H1 (cell line): ENCODE measurements at regions not wholly inside any gene's neighbourhood (a gene's known extent, or its start where the extent isn't known, plus 50 kb on each side); places are given as distances from the start of the nearest gene placed in this dataset.

Experiments used
- PHF8 ChIP-seq: fragments of 200-600 bp; sonication (generic); conservative IDR thresholded peaks from 2 replicates; pipeline ENCODE4 v1.7.1; 2012; ENCODE audit warnings: low read depth, mild to moderate bottlenecking, inconsistent platforms, low read length, moderate library complexity

DNA sequence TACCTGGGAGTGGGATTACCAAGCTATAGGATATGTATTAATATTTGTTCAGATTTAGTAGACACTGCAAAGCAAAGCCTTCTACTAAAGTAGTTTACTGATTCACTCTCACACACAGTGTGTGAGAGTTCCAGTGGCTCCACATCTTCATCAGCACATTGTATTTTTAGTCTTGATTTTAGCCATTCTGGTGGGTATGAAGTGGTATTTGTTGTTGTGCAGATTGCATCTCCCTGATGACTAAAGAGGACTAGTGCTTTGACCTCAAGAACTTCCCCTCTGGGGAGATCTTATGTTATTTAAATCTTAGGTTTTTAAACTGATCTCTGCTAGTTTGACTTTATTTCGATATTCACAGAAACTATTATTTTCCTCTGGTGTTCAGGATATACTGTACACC is 479.7 kb upstream of the RGS6 start (continued):
- TF ChIP-seq PHF8: no peak
